OCI-LY1 (cell line): ENCODE measurements at regions not wholly inside any gene's neighbourhood (a gene's known extent, or its start where the extent isn't known, plus 50 kb on each side); places are given as distances from the start of the nearest gene placed in this dataset.

ENCODE experiments used
- EZH2 ChIP-seq: fragments of 200-600 bp; sonication (generic), shearing (Covaris generic); IDR thresholded peaks from 2 replicates; pipeline ENCODE4 v1.8.0; 2017; ENCODE audit warnings: borderline replicate concordance, mixed run types, mild to moderate bottlenecking, antibody characterized with exemption, low read length, moderate library complexity, mixed read lengths
- TF ChIP-seq, protein P1 (sequence below): fragments of 200-600 bp; sonication (generic), shearing (Covaris generic); IDR thresholded peaks from 2 replicates; pipeline ENCODE4 v1.5.1; 2017; ENCODE audit warnings: mild to moderate bottlenecking, antibody characterized with exemption, low read length, moderate library complexity, mixed read lengths

DNA sequence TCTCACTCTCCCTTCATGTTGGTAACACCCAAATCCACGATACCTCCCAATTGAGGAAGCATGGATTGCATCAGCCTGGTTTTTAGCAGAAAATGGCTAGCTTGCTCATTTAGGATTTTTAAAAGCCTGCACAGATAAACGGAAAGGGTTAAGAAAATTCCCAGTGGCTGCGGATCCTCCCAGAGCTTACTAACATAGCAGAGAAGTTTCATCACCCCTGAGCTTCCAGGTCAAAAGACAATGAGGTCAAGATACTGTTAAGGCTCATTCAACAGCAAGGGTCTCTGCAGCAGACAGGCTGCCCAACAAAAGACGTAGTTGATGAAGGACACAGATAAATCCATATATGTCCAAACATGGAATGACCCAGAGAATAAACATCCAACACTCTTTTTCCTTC lies 220.2 kb downstream of the ASMT start:
- TF ChIP-seq, protein P1, sequence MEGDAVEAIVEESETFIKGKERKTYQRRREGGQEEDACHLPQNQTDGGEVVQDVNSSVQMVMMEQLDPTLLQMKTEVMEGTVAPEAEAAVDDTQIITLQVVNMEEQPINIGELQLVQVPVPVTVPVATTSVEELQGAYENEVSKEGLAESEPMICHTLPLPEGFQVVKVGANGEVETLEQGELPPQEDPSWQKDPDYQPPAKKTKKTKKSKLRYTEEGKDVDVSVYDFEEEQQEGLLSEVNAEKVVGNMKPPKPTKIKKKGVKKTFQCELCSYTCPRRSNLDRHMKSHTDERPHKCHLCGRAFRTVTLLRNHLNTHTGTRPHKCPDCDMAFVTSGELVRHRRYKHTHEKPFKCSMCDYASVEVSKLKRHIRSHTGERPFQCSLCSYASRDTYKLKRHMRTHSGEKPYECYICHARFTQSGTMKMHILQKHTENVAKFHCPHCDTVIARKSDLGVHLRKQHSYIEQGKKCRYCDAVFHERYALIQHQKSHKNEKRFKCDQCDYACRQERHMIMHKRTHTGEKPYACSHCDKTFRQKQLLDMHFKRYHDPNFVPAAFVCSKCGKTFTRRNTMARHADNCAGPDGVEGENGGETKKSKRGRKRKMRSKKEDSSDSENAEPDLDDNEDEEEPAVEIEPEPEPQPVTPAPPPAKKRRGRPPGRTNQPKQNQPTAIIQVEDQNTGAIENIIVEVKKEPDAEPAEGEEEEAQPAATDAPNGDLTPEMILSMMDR: no peak
- TF ChIP-seq EZH2: no peak
